ENCODE measurements at regions not wholly inside any gene's neighbourhood (a gene's known extent, or its start where the extent isn't known, plus 50 kb on each side); places are given as distances from the start of the nearest gene placed in this dataset.

GRCh38 chr5:176175101-176175852 is 62.9 kb upstream of the SIMC1 start:
- Histone ChIP-seq H3K27me3 (peaks cover 0 to 44% (median 0%) of the 10 kb centered on the region in 3 donors), H3K27ac (no peak overlapping the region), H3K36me3 (no peaks in the 10 kb centered on the region), H3K4me1 (no peaks in the 10 kb centered on the region), H3K4me3 (no peak overlapping the region), H3K9me3 (peaks cover 0 to 3% (median 0%) of the 10 kb centered on the region in 4 donors)
- TF ChIP-seq CTCF (IDR thresholded peaks at IDR 0.05) (no peak), EP300 (IDR thresholded peaks at IDR 0.05) (no peak), POLR2A (IDR thresholded peaks at IDR 0.05) (no peak), POLR2AphosphoS5 (IDR thresholded peaks at IDR 0.05) (no peak)
- 81 to 84% methylated on average over 16 of the region's 16 CpGs for WGBS, 2 donors
- intact Hi-C loops (cut with DNase I): no loop called here
- DNase-seq: no peak

- Histone ChIP-seq H3K27ac (no peak overlapping the region), H3K4me1 (no peaks in the 10 kb centered on the region), H3K4me3 (no peak overlapping the region), H3K36me3 (no peaks in the 10 kb centered on the region), H3K9me3 (peaks cover 0 to 3% (median 0%) of the 10 kb centered on the region in 4 donors), H3K27me3 (peaks cover 0 to 46% (median 0%) of the 10 kb centered on the region in 3 donors)
- TF ChIP-seq EP300 (IDR thresholded peaks at IDR 0.05): no peak
- TF ChIP-seq POLR2AphosphoS5 (IDR thresholded peaks at IDR 0.05): no peak
- TF ChIP-seq CTCF (IDR thresholded peaks at IDR 0.05): no peak
- TF ChIP-seq POLR2A (IDR thresholded peaks at IDR 0.05): no peak
- intact Hi-C loops (cut with DNase I): no loop called here
- WGBS, 2 donors: 81 to 83% methylated on average over 6 of the region's 6 CpGs
- DNase-seq: no peak
Measured at GRCh38 chr5:176176231-176176630, 62.0 kb upstream of the SIMC1 start.

- H3K9me3 ChIP-seq: peaks cover 0 to 3% (median 0%) of the 10 kb centered on the region in 4 donors
- no peaks in the 10 kb centered on the region for H3K36me3 ChIP-seq
- intact Hi-C loops (cut with DNase I): no loop called here
- H3K4me1 ChIP-seq: no peaks in the 10 kb centered on the region
- no peak for DNase-seq
- no peak overlapping the region for H3K4me3 ChIP-seq
- peaks cover 0 to 44% (median 0%) of the 10 kb centered on the region in 3 donors for H3K27me3 ChIP-seq
- TF ChIP-seq CTCF (IDR thresholded peaks at IDR 0.05): no peak
- TF ChIP-seq EP300 (IDR thresholded peaks at IDR 0.05): no peak
- TF ChIP-seq POLR2AphosphoS5 (IDR thresholded peaks at IDR 0.05): no peak
- TF ChIP-seq POLR2A (IDR thresholded peaks at IDR 0.05): no peak
- WGBS, 2 donors: 95 to 97% methylated on average over 3 of the region's 3 CpGs
- H3K27ac ChIP-seq: no peak overlapping the region
Measured at GRCh38 chr5:176178789-176179188, 59.4 kb upstream of the SIMC1 start.

- H3K4me3 ChIP-seq: no peak overlapping the region
Measured at GRCh38 chr5:176180339-176180738, 57.9 kb upstream of the SIMC1 start.

GRCh38 chr5:176180781-176181180 is 57.4 kb upstream of the SIMC1 start:
- DNase-seq: no peak
- 48 to 50% methylated on average over 3 of the region's 3 CpGs for WGBS, 2 donors
- H3K27ac ChIP-seq: no peak overlapping the region
- no peaks in the 10 kb centered on the region for H3K36me3 ChIP-seq
- H3K9me3 ChIP-seq: peaks cover 0 to 3% (median 0%) of the 10 kb centered on the region in 4 donors
- peaks cover 0 to 38% (median 0%) of the 10 kb centered on the region in 3 donors for H3K27me3 ChIP-seq
- TF ChIP-seq POLR2AphosphoS5 (IDR thresholded peaks at IDR 0.05) (no peak), EP300 (IDR thresholded peaks at IDR 0.05) (no peak), POLR2A (IDR thresholded peaks at IDR 0.05) (no peak), CTCF (IDR thresholded peaks at IDR 0.05) (no peak)
- no peak overlapping the region for H3K4me3 ChIP-seq
- no peaks in the 10 kb centered on the region for H3K4me1 ChIP-seq
- intact Hi-C loops (cut with DNase I): no loop called here

More at GRCh38 chr5:176180339-176180738, 57.9 kb upstream of the SIMC1 start:
- H3K36me3 ChIP-seq: no peaks in the 10 kb centered on the region
- no peak overlapping the region for H3K27ac ChIP-seq
- intact Hi-C loops (cut with DNase I): no loop called here
- H3K9me3 ChIP-seq: peaks cover 0 to 3% (median 0%) of the 10 kb centered on the region in 4 donors
- no peak for DNase-seq
- WGBS, 2 donors: 55 to 78% methylated on average over 3 of the region's 3 CpGs
- no peak for TF ChIP-seq POLR2A (IDR thresholded peaks at IDR 0.05)
- peaks cover 0 to 42% (median 0%) of the 10 kb centered on the region in 3 donors for H3K27me3 ChIP-seq
- H3K4me1 ChIP-seq: no peaks in the 10 kb centered on the region

Data from sigmoid colon (tissue), 6 donors.